Activated CD4-positive, alpha-beta T cell treated with anti-CD3 and anti-CD28 coated beads, Interleukin-10, Interleukin-2, amounts not matched to agents 100 ng/mL and 50 ng/mL, durations not matched to agents 16 hours and 8 hours (primary cell): ENCODE measurements at regions not wholly inside any gene's neighbourhood (a gene's known extent, or its start where the extent isn't known, plus 50 kb on each side); places are given as distances from the start of the nearest gene placed in this dataset.

ENCODE experiments used
- DNase-seq: peaks from one replicate; pipeline ENCODE4 v3.0.0-alpha.2; 2020

GRCh38 chr7:157482517-157483087 lies 145.8 kb downstream of the DNAJB6 start:
- no peak for DNase-seq

- no peak for DNase-seq
Measured at GRCh38 chr7:157483515-157483914, 146.7 kb downstream of the DNAJB6 start.

- DNase-seq: no peak
Measured at GRCh38 chr7:157483971-157484410, 147.2 kb downstream of the DNAJB6 start.

- DNase-seq: no peak
Measured at GRCh38 chr7:157484411-157485081, 147.7 kb downstream of the DNAJB6 start.

GRCh38 chr7:157485361-157485831 lies 148.6 kb downstream of the DNAJB6 start:
- DNase-seq: no peak

- DNase-seq: no peak
Measured at GRCh38 chr7:157486007-157486755, 149.4 kb downstream of the DNAJB6 start.

GRCh38 chr7:157487046-157487770 lies 150.4 kb downstream of the DNAJB6 start:
- DNase-seq: no peak

GRCh38 chr7:157488281-157488680 lies 151.5 kb downstream of the DNAJB6 start:
- no peak for DNase-seq

GRCh38 chr7:157488966-157489365 lies 152.2 kb downstream of the DNAJB6 start:
- no peak for DNase-seq
